ENCODE measurements at regions not wholly inside any gene's neighbourhood (a gene's known extent, or its start where the extent isn't known, plus 50 kb on each side); places are given as distances from the start of the nearest gene placed in this dataset.

DNA sequence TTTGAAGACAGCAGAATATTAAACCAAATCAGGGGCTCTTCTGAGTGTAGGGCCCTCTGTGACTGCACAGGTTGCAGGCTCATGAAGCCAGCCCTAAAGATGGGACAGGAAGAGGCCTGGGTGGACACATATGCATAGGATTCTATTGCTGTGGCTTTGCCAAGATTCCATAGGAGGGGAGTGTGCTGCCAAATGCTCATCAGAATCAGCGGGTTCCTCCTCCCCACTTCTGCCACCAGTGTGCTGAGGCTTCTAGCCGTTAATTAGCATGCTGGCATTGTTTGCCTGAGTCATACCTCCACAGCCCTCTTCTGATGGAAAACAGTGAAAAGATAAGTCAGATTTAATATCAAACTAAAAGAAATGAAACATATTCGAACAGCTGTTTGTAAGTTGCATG lies 103.9 kb upstream of the TMEFF2 start:
- H3K4me1 ChIP-seq (ENCODE audit: control insufficient read depth in 3 of 3, insufficient read depth in 2 of 3, low read depth in 1 of 3, low read length in 2 of 3): no peaks in the 10 kb centered on the region
- H3K27ac ChIP-seq (ENCODE audit: low read depth in 1 of 3, low read length in 2 of 3): no peak overlapping the region
- 66 to 74% (median 73%) methylated on average over 3 of the region's 3 CpGs for WGBS, 3 donors
- no peak overlapping the region for H3K4me3 ChIP-seq (ENCODE audit: low read depth in 1 of 3, low read length in 3 of 3)
- H3K27me3 ChIP-seq (ENCODE audit: control insufficient read depth in 3 of 3, insufficient read depth in 3 of 3, low read length in 3 of 3): no peaks in the 10 kb centered on the region
- H3K9me3 ChIP-seq (ENCODE audit: control insufficient read depth in 2 of 2, insufficient read depth in 1 of 2, low read depth in 1 of 2, low read length in 1 of 2): no peaks in the 10 kb centered on the region
- no peak for DNase-seq
- H3K36me3 ChIP-seq (ENCODE audit: control insufficient read depth in 3 of 3, insufficient read depth in 2 of 3, low read depth in 1 of 3, low read length in 3 of 3): no peaks in the 10 kb centered on the region
- no peak for FAIRE-seq

DNA sequence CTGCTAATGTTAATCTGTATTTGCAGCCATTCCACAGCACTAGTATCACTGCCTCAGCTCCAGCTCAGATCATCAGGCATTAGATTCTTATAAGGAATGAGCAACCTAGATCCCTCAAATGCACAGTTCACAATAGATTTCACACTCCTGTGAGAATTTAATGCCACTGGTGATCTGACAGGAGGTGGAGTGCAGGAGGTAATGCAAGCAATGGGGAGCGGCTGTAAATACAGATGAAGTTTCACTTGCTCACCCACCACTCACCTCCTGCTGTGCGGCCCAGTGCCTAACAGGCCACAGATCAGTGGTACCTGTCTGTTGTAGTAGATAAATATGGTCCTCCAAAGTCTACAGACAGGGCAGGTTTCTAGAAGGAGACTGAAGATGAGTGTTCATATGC lies 97.7 kb upstream of the TMEFF2 start:
- no peaks in the 10 kb centered on the region for H3K36me3 ChIP-seq (ENCODE audit: control insufficient read depth in 3 of 3, insufficient read depth in 2 of 3, low read depth in 1 of 3, low read length in 3 of 3)
- H3K27me3 ChIP-seq (ENCODE audit: control insufficient read depth in 3 of 3, insufficient read depth in 3 of 3, low read length in 3 of 3): no peaks in the 10 kb centered on the region
- H3K4me1 ChIP-seq (ENCODE audit: control insufficient read depth in 3 of 3, insufficient read depth in 2 of 3, low read depth in 1 of 3, low read length in 2 of 3): no peaks in the 10 kb centered on the region
- FAIRE-seq (no peak), DNase-seq (no peak)
- no peaks in the 10 kb centered on the region for H3K9me3 ChIP-seq (ENCODE audit: control insufficient read depth in 2 of 2, insufficient read depth in 1 of 2, low read depth in 1 of 2, low read length in 1 of 2)
- H3K4me3 ChIP-seq (ENCODE audit: low read depth in 1 of 3, low read length in 3 of 3): no peak overlapping the region
- 91 to 96% (median 96%) methylated on average over 2 of the region's 2 CpGs for WGBS, 3 donors
- H3K27ac ChIP-seq (ENCODE audit: low read depth in 1 of 3, low read length in 2 of 3): no peak overlapping the region

DNA sequence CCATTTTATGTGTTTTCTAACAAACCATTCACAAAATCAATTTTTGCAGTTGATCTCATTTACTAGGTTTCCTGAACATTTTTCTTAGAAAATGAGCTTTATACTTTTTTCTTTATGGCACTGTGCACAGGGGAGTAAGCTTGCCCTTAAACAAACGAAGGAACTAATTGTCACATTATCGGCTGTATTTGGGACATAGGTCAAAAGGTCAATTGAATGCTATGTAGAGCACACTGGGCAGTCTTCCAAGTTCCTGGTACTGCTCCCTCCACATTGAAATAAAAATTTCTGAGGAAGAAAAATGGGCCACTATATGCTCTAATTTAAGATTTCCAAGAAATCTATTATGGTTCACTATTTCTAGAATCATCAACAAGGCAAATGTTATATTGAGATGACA lies 93.6 kb upstream of the TMEFF2 start:
- Histone ChIP-seq H3K4me1 (ENCODE audit: control insufficient read depth in 3 of 3, insufficient read depth in 2 of 3, low read depth in 1 of 3, low read length in 2 of 3) (no peaks in the 10 kb centered on the region), H3K9me3 (ENCODE audit: control insufficient read depth in 2 of 2, insufficient read depth in 1 of 2, low read depth in 1 of 2, low read length in 1 of 2) (no peaks in the 10 kb centered on the region), H3K27me3 (ENCODE audit: control insufficient read depth in 3 of 3, insufficient read depth in 3 of 3, low read length in 3 of 3) (no peaks in the 10 kb centered on the region), H3K27ac (ENCODE audit: low read depth in 1 of 3, low read length in 2 of 3) (no peak overlapping the region), H3K4me3 (ENCODE audit: low read depth in 1 of 3, low read length in 3 of 3) (no peak overlapping the region), H3K36me3 (ENCODE audit: control insufficient read depth in 3 of 3, insufficient read depth in 2 of 3, low read depth in 1 of 3, low read length in 3 of 3) (no peaks in the 10 kb centered on the region)
- 4 to 9% (median 8%) methylated on average over 2 of the region's 2 CpGs for WGBS, 3 donors
- no peak for FAIRE-seq
- peak in 1 of 2 donors; percentile 74 for DNase-seq

DNA sequence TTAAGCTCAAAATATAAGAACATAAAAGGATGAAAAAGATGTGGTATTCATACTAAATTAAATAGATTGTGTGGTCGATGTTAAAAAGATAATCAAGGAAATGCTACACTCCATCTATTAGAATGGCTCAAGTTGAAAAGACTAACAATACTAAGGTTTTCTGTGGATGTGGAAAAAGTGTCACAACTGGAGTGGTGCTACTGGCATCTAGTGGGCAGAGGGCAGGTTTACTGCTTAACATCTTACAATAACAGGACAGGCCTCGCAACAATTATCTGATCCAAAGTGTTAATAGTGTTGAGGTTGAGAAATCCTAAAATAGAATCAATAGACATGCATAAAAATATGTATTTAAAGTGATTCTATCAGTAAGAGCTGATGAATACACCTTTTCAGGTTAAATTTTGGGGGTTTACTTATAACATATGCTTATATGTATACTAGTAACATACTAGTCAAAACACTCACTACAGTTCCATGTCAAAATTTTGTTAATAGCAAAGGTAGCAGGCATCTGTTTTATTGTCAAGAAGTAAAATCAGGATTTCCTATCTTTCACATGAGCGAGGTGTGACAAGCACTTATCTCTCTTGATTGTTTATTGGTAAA lies 91.5 kb upstream of the TMEFF2 start:
- H3K27ac ChIP-seq (ENCODE audit: low read depth in 1 of 3, low read length in 2 of 3): no peak overlapping the region
- H3K4me1 ChIP-seq (ENCODE audit: control insufficient read depth in 3 of 3, insufficient read depth in 2 of 3, low read depth in 1 of 3, low read length in 2 of 3): no peaks in the 10 kb centered on the region
- no peak overlapping the region for H3K4me3 ChIP-seq (ENCODE audit: low read depth in 1 of 3, low read length in 3 of 3)
- H3K27me3 ChIP-seq (ENCODE audit: control insufficient read depth in 3 of 3, insufficient read depth in 3 of 3, low read length in 3 of 3): no peaks in the 10 kb centered on the region
- no peaks in the 10 kb centered on the region for H3K9me3 ChIP-seq (ENCODE audit: control insufficient read depth in 2 of 2, insufficient read depth in 1 of 2, low read depth in 1 of 2, low read length in 1 of 2)
- WGBS, 3 donors: 68 to 76% (median 70%) methylated on average over 3 of the region's 3 CpGs
- no peaks in the 10 kb centered on the region for H3K36me3 ChIP-seq (ENCODE audit: control insufficient read depth in 3 of 3, insufficient read depth in 2 of 3, low read depth in 1 of 3, low read length in 3 of 3)
- DNase-seq: peak in 1 of 2 donors; percentile 42
- FAIRE-seq: no peak

DNA sequence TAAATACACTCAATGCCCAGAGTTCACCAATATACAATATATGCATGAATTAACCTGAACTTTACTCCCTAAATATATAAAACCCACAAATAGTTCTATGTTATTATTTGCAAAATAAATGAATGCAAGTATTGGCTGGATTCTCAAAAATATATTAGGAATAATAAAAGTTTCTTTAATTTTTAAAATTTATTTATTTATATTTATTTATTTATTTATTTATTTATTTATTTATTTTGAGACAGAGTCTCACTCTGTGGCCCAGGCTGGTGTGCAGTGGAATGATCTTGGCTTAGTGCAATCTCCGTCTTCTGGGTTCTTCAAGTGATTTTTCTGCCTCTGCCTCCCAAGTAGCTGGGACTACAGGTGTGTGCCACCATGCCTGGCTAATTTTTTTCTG lies 88.7 kb upstream of the TMEFF2 start:
- FAIRE-seq (no peak), DNase-seq (no peak)
- H3K9me3 ChIP-seq (ENCODE audit: control insufficient read depth in 2 of 2, insufficient read depth in 1 of 2, low read depth in 1 of 2, low read length in 1 of 2): no peaks in the 10 kb centered on the region
- no peak overlapping the region for H3K4me3 ChIP-seq (ENCODE audit: low read depth in 1 of 3, low read length in 3 of 3)
- H3K36me3 ChIP-seq (ENCODE audit: control insufficient read depth in 3 of 3, insufficient read depth in 2 of 3, low read depth in 1 of 3, low read length in 3 of 3): no peaks in the 10 kb centered on the region
- H3K4me1 ChIP-seq (ENCODE audit: control insufficient read depth in 3 of 3, insufficient read depth in 2 of 3, low read depth in 1 of 3, low read length in 2 of 3): no peaks in the 10 kb centered on the region
- WGBS, 3 donors: 69 to 100% (median 95%) methylated on average over 1 of the region's 1 CpG
- no peaks in the 10 kb centered on the region for H3K27me3 ChIP-seq (ENCODE audit: control insufficient read depth in 3 of 3, insufficient read depth in 3 of 3, low read length in 3 of 3)
- no peak overlapping the region for H3K27ac ChIP-seq (ENCODE audit: low read depth in 1 of 3, low read length in 2 of 3)

DNA sequence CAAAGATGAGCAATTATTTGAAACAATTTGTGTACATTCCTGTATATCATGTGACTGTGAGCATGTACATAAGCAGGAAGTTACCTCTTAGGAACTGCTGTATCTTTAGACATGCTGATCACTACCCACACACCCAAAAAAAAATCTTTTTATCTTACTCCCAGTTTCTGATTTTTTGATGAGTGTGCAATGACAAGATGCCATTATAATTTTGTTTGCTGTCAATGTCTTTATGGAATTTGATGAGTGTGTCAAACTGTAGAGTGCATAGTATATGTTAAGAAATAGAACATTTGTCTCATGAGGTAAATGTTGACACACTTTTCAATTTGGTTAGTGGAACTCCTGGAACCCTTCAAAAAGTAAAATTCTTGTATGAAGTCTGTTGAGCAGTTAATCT lies 84.0 kb upstream of the TMEFF2 start:
- DNase-seq (no peak), FAIRE-seq (no peak)
- H3K4me3 ChIP-seq (ENCODE audit: low read depth in 1 of 3, low read length in 3 of 3): no peak overlapping the region
- H3K4me1 ChIP-seq (ENCODE audit: control insufficient read depth in 3 of 3, insufficient read depth in 2 of 3, low read depth in 1 of 3, low read length in 2 of 3): no peaks in the 10 kb centered on the region
- H3K9me3 ChIP-seq (ENCODE audit: control insufficient read depth in 2 of 2, insufficient read depth in 1 of 2, low read depth in 1 of 2, low read length in 1 of 2): peaks cover 0 to 2% of the 10 kb centered on the region in 2 donors
- H3K27ac ChIP-seq (ENCODE audit: low read depth in 1 of 3, low read length in 2 of 3): no peak overlapping the region
- no peaks in the 10 kb centered on the region for H3K27me3 ChIP-seq (ENCODE audit: control insufficient read depth in 3 of 3, insufficient read depth in 3 of 3, low read length in 3 of 3)
- H3K36me3 ChIP-seq (ENCODE audit: control insufficient read depth in 3 of 3, insufficient read depth in 2 of 3, low read depth in 1 of 3, low read length in 3 of 3): no peaks in the 10 kb centered on the region

DNA sequence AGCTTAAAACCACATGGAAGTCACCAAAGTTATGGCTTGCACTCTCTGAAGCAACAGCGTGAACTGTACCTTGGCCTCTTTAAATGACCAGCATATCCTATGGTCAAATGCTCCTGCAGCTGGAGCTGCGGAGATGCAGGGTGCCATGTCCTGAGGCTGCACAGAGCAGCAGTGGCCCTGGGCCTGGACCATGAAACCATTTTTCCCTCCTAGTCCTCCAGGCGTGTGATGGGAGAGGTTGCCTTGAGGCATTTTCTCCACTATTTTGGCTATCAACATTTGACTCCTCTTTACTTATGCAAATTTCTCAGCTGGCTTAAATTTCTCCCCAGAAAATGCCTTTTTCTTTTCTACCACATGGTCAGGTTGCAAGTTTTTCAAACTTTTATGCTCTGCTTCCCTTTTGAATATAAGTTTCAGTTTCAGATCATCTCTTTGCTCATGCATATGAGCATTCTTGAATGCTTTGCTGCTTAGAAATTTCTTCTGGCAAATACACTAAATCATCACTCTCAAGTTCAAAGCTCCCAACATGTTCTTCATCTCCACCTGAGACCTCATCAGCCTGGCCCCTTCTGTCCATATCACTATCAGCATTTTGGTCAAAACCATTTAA lies 82.9 kb upstream of the TMEFF2 start:
- no peak overlapping the region for H3K4me3 ChIP-seq (ENCODE audit: low read depth in 1 of 3, low read length in 3 of 3)
- H3K27ac ChIP-seq (ENCODE audit: low read depth in 1 of 3, low read length in 2 of 3): no peak overlapping the region
- no peaks in the 10 kb centered on the region for H3K36me3 ChIP-seq (ENCODE audit: control insufficient read depth in 3 of 3, insufficient read depth in 2 of 3, low read depth in 1 of 3, low read length in 3 of 3)
- H3K9me3 ChIP-seq (ENCODE audit: control insufficient read depth in 2 of 2, insufficient read depth in 1 of 2, low read depth in 1 of 2, low read length in 1 of 2): peaks cover 0 to 2% of the 10 kb centered on the region in 2 donors
- no peaks in the 10 kb centered on the region for H3K4me1 ChIP-seq (ENCODE audit: control insufficient read depth in 3 of 3, insufficient read depth in 2 of 3, low read depth in 1 of 3, low read length in 2 of 3)
- DNase-seq (no peak), FAIRE-seq (no peak)
- 88 to 92% (median 88%) methylated on average over 3 of the region's 3 CpGs for WGBS, 3 donors
- no peaks in the 10 kb centered on the region for H3K27me3 ChIP-seq (ENCODE audit: control insufficient read depth in 3 of 3, insufficient read depth in 3 of 3, low read length in 3 of 3)

DNA sequence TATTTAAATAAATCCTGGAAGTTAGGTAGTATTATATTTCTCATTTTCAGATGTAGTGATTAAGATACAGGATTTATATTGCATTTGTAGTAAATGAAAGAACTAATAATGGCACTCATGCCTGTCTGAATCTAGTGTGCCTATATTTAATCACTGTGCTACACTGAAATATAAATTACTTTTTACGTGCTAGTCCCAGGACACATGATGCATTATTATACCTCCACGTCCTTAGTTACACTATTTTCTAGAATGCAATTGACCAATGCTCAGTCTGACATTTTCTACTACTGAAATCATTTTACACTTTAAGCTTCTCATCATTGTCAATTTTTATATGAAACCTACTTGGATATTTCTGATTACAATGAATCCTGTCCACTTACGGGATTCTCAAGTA lies 80.9 kb upstream of the TMEFF2 start:
- FAIRE-seq (no peak), DNase-seq (no peak)
- WGBS, 3 donors: 78 to 92% (median 85%) methylated on average over 3 of the region's 3 CpGs
- Histone ChIP-seq H3K9me3 (ENCODE audit: control insufficient read depth in 2 of 2, insufficient read depth in 1 of 2, low read depth in 1 of 2, low read length in 1 of 2) (peaks cover 0 to 2% of the 10 kb centered on the region in 2 donors), H3K36me3 (ENCODE audit: control insufficient read depth in 3 of 3, insufficient read depth in 2 of 3, low read depth in 1 of 3, low read length in 3 of 3) (no peaks in the 10 kb centered on the region), H3K4me1 (ENCODE audit: control insufficient read depth in 3 of 3, insufficient read depth in 2 of 3, low read depth in 1 of 3, low read length in 2 of 3) (no peaks in the 10 kb centered on the region), H3K4me3 (ENCODE audit: low read depth in 1 of 3, low read length in 3 of 3) (no peak overlapping the region), H3K27ac (ENCODE audit: low read depth in 1 of 3, low read length in 2 of 3) (no peak overlapping the region), H3K27me3 (ENCODE audit: control insufficient read depth in 3 of 3, insufficient read depth in 3 of 3, low read length in 3 of 3) (no peaks in the 10 kb centered on the region)

DNA sequence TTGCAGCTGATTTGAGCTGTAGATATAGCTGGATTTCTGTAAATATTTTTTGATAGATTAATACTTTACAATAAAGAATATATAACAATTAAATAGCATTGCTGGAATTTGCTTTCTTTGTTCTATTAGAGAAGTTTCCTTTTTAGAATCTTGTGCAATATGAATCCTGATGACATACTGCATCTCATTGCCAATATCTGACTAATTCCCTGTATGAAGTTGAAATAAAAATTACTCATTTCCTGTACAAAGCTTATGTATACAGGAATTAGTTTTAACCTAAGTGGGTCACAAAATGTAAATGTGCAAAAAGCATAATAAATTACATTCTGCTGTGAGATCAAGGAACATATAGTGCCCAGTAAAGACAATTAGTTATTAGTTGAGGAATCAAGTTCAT lies 72.8 kb upstream of the TMEFF2 start:
- H3K27me3 ChIP-seq (ENCODE audit: control insufficient read depth in 3 of 3, insufficient read depth in 3 of 3, low read length in 3 of 3): no peaks in the 10 kb centered on the region
- H3K36me3 ChIP-seq (ENCODE audit: control insufficient read depth in 3 of 3, insufficient read depth in 2 of 3, low read depth in 1 of 3, low read length in 3 of 3): no peaks in the 10 kb centered on the region
- no peaks in the 10 kb centered on the region for H3K9me3 ChIP-seq (ENCODE audit: control insufficient read depth in 2 of 2, insufficient read depth in 1 of 2, low read depth in 1 of 2, low read length in 1 of 2)
- DNase-seq (no peak), FAIRE-seq (no peak)
- no peak overlapping the region for H3K27ac ChIP-seq (ENCODE audit: low read depth in 1 of 3, low read length in 2 of 3)
- H3K4me1 ChIP-seq (ENCODE audit: control insufficient read depth in 3 of 3, insufficient read depth in 2 of 3, low read depth in 1 of 3, low read length in 2 of 3): no peaks in the 10 kb centered on the region
- H3K4me3 ChIP-seq (ENCODE audit: low read depth in 1 of 3, low read length in 3 of 3): no peak overlapping the region

Data from small intestine (tissue), 7 donors.